Stimulated activated CD4-positive, alpha-beta T cell treated with anti-CD3 and anti-CD28 coated beads, Interleukin-1b, Interleukin-23, amount 100 ng/mL, for 1 hour (primary cell): ENCODE measurements at regions not wholly inside any gene's neighbourhood (a gene's known extent, or its start where the extent isn't known, plus 50 kb on each side); places are given as distances from the start of the nearest gene placed in this dataset.

Source experiments
- DNase-seq, 2 donors: peaks; one replicate each; pipeline ENCODE4 v3.0.0-alpha.2; 2020; ENCODE audit warnings: low read depth in 2 of 2

GRCh38 chr2:118241128-118241527 is 152.9 kb downstream of the INSIG2 start:
- no peak for DNase-seq

DNA sequence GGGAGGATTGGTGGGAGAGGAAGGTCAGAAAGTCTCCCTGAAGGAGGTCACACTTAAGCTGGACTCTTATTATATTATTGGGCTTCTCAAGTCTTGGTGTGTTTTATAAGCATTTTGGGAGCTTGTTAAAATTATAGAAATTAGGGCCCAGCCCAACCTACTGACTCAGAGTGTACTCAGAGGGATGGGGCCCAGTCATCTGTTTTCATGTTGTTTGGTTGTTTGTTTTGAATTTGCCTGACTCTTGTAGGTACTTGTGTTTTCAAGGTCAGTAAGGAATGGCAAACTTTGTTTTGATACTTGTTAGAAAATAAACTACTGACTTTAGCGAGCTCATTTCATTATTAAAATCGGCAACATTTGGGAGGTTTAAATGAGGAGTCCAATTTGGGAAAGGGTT is 152.0 kb downstream of the INSIG2 start:
- no peak for DNase-seq

GRCh38 chr2:118239284-118239683 is 151.0 kb downstream of the INSIG2 start:
- no peak for DNase-seq

- no peak for DNase-seq
These were observed 149.2 kb downstream of the INSIG2 start for GRCh38 chr2:118237451-118237850.

GRCh38 chr2:118232796-118233195 is 144.5 kb downstream of the INSIG2 start:
- DNase-seq: no peak

DNA sequence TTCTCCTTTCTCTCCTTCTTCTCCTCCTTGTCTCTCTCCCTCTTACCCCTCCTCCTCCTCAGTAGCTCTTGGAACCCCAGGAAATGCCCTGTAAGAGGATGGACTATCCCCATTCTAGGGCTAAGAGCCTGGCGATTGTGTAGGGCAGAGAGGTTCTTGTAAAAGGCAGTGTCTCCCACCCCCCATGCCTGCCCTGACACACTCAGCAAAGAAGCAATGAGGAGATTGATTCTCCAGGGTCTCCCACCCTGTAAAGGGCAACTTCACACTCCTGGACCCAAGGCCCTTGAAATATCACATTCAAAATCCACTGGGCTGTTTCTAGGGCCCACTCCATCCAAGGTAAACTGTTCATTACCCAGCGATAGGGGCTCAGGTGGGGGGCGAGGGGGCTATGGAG is 144.1 kb downstream of the INSIG2 start:
- no peak for DNase-seq

DNA sequence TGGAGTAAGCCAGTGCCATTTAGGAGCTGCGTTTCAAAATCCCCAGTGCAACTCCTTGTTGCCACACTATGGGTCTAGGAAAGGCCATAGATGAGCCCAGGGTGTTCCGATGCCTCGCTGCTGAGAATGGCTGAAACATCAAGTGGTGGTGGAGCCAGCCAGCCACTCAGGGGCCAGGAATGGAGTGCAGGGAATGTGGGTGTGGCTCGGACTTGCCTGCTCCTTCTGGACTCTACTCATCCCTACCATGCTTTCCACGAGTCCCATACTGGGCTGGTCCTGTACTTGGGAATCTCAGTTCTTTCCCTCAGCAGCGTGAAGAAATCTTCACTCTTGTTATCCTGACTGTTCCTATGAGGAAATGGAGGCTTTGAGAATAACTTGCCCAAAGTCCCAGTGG is 143.5 kb downstream of the INSIG2 start:
- no peak for DNase-seq

- no peak for DNase-seq
These were observed 139.6 kb downstream of the INSIG2 start for GRCh38 chr2:118227698-118228508.

DNA sequence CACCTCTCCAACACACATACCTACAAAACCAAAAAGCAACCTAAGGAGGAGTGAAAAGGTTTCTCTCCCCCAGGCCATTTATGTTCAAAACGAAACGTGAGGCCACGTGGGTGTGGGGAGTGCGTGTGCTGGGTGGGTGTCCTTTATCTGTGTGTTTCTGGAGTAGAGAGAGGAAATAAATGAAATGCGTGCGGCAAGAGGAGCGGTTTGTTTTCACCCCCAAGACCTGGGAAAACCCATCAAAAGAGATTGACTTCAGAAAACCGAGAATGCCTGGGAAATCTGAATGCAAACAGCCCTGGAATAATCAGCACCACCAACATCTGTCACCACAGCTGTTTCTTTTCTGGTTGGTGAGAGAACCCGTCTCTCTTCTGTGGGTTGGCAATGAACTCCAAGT is 137.4 kb downstream of the INSIG2 start:
- no peak for DNase-seq

- no peak for DNase-seq
These were observed 136.6 kb downstream of the INSIG2 start for GRCh38 chr2:118224895-118225311.

DNA sequence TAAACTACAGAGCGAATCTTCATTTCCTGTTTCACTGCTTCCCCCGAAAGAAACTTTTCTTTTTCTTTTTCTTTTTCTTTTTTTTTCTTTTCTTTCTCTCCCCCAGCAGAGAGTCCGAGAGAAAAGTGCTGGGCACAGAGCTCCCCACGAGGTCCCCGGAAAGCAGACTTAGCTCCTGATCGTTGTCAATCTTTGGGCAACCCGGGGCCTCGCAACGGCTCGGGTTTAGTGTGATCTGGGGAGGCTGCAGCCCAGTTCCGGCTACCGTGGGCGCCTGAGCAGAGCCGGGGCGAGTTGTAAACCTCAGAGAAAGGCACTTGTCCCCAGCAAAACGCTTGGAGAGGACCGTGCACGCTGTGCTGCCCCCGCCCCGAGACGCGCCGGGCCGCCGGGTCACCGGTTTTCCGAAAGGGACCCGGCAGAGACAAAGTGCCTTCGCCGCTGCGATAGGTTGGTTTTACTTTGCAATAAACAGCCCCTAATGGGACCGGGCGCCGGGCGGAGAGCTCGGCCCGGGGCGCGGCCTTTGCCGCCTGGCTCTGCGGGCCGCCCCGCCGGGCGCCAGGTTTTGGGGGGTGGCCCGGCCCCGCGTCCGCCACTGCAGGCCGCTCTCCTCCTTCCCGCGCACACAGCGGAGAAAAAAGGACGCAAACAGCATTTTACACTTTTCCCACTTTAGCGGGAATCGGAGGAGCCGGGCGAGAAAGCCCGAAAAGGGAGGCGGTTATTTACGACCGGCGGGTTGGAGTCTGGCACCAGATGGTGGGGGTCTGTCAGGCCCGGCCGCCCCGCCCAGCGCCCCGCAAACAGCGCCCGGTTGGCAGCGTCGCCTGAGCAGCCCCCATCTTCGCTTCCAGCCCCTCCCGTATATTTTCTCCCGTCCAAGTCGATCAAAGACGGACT is 136.0 kb downstream of the INSIG2 start:
- DNase-seq: peak in 1 of 2 donors; percentile 1

DNA sequence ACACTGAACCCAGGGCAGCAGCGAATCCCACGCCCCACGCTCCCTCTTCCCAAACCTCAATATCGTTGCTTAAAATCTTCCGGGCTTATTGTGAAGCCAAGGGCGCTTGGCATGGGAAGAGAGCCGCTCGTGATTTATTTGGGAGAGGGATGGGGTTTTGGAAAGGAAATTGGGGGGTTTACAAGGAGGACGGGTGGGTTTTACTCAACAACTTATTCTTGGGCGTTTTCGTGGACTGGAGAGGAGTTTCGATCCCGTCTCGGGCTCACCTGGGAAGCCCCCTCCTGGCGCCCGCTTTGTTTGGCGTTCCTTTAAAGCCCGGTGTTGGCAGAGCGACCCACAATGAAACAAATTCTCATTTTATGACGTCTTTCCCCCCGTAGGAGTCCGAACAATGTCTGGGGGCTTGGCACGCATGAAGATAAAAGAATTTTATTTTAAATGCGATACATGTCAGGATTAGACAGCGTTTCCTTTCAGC is 135.3 kb downstream of the INSIG2 start:
- no peak for DNase-seq

GRCh38 chr2:118222672-118223421 is 134.6 kb downstream of the INSIG2 start:
- no peak for DNase-seq

- DNase-seq: no peak
These were observed 134.0 kb downstream of the INSIG2 start for GRCh38 chr2:118222273-118222594.

DNA sequence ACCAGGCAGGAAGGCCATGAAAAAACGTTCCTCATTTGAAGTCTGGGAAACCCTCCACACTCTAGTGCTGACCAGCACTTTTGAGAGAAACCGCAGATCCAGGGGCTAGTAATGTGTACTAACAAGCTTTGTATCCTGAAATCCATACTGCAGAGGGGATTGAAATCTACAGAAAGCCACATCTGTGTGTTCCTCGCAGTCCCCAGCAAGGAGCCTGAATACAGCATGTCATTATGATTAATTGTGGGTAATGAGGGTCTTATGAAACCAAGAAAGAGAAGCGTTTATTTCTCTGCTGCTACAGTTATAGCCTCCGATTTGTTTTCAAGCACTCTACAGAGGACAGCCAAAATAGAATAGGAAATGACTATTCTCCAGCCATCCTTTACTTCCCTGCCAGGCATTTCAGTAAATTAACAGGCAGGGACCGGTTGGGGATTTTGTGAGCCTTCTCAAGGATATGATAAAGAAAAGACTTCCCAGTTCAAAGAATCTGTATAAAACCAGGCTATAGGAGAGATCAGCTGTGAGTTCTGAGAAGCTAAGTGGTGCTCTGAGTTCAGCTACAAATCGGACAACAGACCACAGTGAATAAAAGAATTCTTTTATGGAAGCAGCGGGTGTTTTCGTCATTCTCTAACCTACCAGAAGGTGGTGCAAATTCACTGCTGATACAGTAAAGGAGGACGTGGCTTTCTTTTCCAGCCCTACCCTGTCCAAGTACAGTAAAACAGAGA is 133.4 kb downstream of the INSIG2 start:
- DNase-seq: no peak

GRCh38 chr2:118219611-118220010 is 131.3 kb downstream of the INSIG2 start:
- no peak for DNase-seq

- no peak for DNase-seq
These were observed 128.0 kb downstream of the INSIG2 start for GRCh38 chr2:118216224-118216623.

- no peak for DNase-seq
These were observed 121.5 kb downstream of the INSIG2 start for GRCh38 chr2:118209727-118210126.

GRCh38 chr2:118207889-118208288 is 119.6 kb downstream of the INSIG2 start:
- no peak for DNase-seq

DNA sequence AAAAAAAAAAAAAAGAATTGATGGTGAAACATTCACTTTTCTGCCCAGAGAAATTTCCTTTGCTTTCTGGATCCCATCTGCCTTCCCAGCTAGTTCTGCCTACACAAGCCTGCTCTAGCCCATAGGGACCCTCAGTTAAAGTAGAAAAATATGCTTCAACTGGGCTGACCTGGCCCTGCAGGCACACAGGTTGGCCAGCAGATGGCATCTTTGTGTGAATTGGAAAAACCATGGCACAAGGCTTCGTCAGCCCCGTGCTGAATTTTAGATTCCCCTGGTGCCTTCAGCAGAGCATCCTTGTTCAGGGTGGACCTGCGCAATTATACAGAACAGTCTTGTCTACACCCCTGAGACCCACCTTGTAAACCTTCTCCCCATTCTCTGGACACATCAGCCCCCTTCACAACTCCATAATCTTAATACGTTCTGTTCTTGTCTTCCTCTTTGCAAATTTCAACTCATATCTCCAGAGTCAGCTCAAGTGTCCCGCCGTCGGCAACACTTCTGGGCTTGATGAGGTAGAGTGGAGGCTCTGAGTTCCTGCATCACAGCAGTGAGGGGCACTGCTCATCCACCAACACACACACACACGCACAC is 114.5 kb downstream of the INSIG2 start:
- DNase-seq: peak in 1 of 2 donors; percentile 29

- no peak for DNase-seq
These were observed 110.0 kb downstream of the INSIG2 start for GRCh38 chr2:118198268-118198667.
